Stimulated activated CD8-positive, alpha-beta memory T cell treated with anti-CD3 and anti-CD28 coated beads, Interleukin-2, amount 100 ng/mL, for 1 hour (primary cell): ENCODE measurements at regions not wholly inside any gene's neighbourhood (a gene's known extent, or its start where the extent isn't known, plus 50 kb on each side); places are given as distances from the start of the nearest gene placed in this dataset.

Experiments
- DNase-seq, 2 donors: peaks; one replicate each; pipeline ENCODE4 v3.0.0-alpha.2; 2020; ENCODE audit warnings: low read depth in 2 of 2

GRCh38 chr2:8418721-8419120 is 263.1 kb upstream of the ID2 start:
- DNase-seq, result no peak

GRCh38 chr2:8421658-8422449 is 260.0 kb upstream of the ID2 start:
- DNase-seq, result no peak

- no peak for DNase-seq
Measured at GRCh38 chr2:8422450-8422800, 259.4 kb upstream of the ID2 start.

GRCh38 chr2:8424997-8425900 is 256.6 kb upstream of the ID2 start:
- peak in 1 of 2 donors; percentile 16 for DNase-seq

- DNase-seq, result no peak
Measured at GRCh38 chr2:8426550-8426949, 255.3 kb upstream of the ID2 start.

GRCh38 chr2:8427211-8427610 is 254.6 kb upstream of the ID2 start:
- DNase-seq, result no peak

- no peak for DNase-seq
Measured at GRCh38 chr2:8430628-8431027, 251.2 kb upstream of the ID2 start.

GRCh38 chr2:8431446-8432125 is 250.3 kb upstream of the ID2 start:
- no peak for DNase-seq

- DNase-seq, result no peak
Measured at GRCh38 chr2:8432706-8433336, 249.0 kb upstream of the ID2 start.

GRCh38 chr2:8433390-8433789 is 248.5 kb upstream of the ID2 start:
- DNase-seq, result no peak

- DNase-seq, result no peak
Measured at GRCh38 chr2:8435608-8436007, 246.2 kb upstream of the ID2 start.

GRCh38 chr2:8436585-8436984 is 245.3 kb upstream of the ID2 start:
- DNase-seq, result no peak

- no peak for DNase-seq
Measured at GRCh38 chr2:8437228-8437948, 244.5 kb upstream of the ID2 start.

- no peak for DNase-seq
Measured at GRCh38 chr2:8437949-8438400, 243.9 kb upstream of the ID2 start.

GRCh38 chr2:8438476-8438875 is 243.4 kb upstream of the ID2 start:
- DNase-seq, result no peak

GRCh38 chr2:8438996-8439395 is 242.9 kb upstream of the ID2 start:
- no peak for DNase-seq

GRCh38 chr2:8440029-8440778 is 241.7 kb upstream of the ID2 start:
- no peak for DNase-seq

- DNase-seq, result no peak
Measured at GRCh38 chr2:8441371-8441770, 240.5 kb upstream of the ID2 start.

- no peak for DNase-seq
Measured at GRCh38 chr2:8441986-8442385, 239.9 kb upstream of the ID2 start.

- DNase-seq, result no peak
Measured at GRCh38 chr2:8442833-8443486, 238.9 kb upstream of the ID2 start.
